ENCODE measurements at regions not wholly inside any gene's neighbourhood (a gene's known extent, or its start where the extent isn't known, plus 50 kb on each side); places are given as distances from the start of the nearest gene placed in this dataset.

GRCh38 chr2:176669398-176670174 lies 400.3 kb downstream of the MTX2 start:
- no peak for DNase-seq
- FAIRE-seq = no peak
- TF ChIP-seq, protein P1, sequence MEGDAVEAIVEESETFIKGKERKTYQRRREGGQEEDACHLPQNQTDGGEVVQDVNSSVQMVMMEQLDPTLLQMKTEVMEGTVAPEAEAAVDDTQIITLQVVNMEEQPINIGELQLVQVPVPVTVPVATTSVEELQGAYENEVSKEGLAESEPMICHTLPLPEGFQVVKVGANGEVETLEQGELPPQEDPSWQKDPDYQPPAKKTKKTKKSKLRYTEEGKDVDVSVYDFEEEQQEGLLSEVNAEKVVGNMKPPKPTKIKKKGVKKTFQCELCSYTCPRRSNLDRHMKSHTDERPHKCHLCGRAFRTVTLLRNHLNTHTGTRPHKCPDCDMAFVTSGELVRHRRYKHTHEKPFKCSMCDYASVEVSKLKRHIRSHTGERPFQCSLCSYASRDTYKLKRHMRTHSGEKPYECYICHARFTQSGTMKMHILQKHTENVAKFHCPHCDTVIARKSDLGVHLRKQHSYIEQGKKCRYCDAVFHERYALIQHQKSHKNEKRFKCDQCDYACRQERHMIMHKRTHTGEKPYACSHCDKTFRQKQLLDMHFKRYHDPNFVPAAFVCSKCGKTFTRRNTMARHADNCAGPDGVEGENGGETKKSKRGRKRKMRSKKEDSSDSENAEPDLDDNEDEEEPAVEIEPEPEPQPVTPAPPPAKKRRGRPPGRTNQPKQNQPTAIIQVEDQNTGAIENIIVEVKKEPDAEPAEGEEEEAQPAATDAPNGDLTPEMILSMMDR (IDR thresholded peaks at IDR 0.05; ENCODE audit: borderline replicate concordance, extremely low read depth, insufficient read depth) = no peak

GRCh38 chr2:176675271-176675949 lies 406.2 kb downstream of the MTX2 start:
- no peak for FAIRE-seq
- Histone ChIP-seq H3K9me3 (ENCODE audit: control insufficient read depth in 2 of 3, insufficient read depth in 1 of 3, low read length in 3 of 3) (no peaks in the 10 kb centered on the region), H3K27me3 (ENCODE audit: control insufficient read depth, insufficient read depth, low read length) (no peaks in the 10 kb centered on the region), H3K4me3 (ENCODE audit: low read length in 3 of 3) (no peak overlapping the region), H3K4me1 (ENCODE audit: control insufficient read depth in 2 of 3, insufficient read depth in 2 of 3, low read depth in 1 of 3, low read length in 3 of 3) (no peaks in the 10 kb centered on the region), H3K9ac (ENCODE audit: low read length in 3 of 3) (no peak overlapping the region), H3K36me3 (ENCODE audit: control insufficient read depth in 2 of 3, insufficient read depth in 3 of 3, low read length in 3 of 3) (no peaks in the 10 kb centered on the region), H3K27ac (ENCODE audit: low read depth in 2 of 2, low read length in 2 of 2) (no peak overlapping the region)
- TF ChIP-seq, protein P1 (IDR thresholded peaks at IDR 0.05; ENCODE audit: borderline replicate concordance, extremely low read depth, insufficient read depth) = no peak
- no peak for DNase-seq
- intact Hi-C loops (cut with DNase I) = no loop called here

More at GRCh38 chr2:176669398-176670174, 400.3 kb downstream of the MTX2 start:
- H3K36me3 ChIP-seq (ENCODE audit: control insufficient read depth in 2 of 3, insufficient read depth in 3 of 3, low read length in 3 of 3) = no peaks in the 10 kb centered on the region
- no peak overlapping the region for H3K9ac ChIP-seq (ENCODE audit: low read length in 3 of 3)
- no peaks in the 10 kb centered on the region for H3K27me3 ChIP-seq (ENCODE audit: control insufficient read depth, insufficient read depth, low read length)
- peaks cover 0 to 3% (median 2%) of the 10 kb centered on the region in 3 donors for H3K4me1 ChIP-seq (ENCODE audit: control insufficient read depth in 2 of 3, insufficient read depth in 2 of 3, low read depth in 1 of 3, low read length in 3 of 3)
- intact Hi-C loops (cut with DNase I) = loop anchor here (10.0 kb wide), 1 partner anchor 475 kb away; no protein-coding TSS in a partner anchor
- no peak overlapping the region for H3K27ac ChIP-seq (ENCODE audit: low read depth in 2 of 2, low read length in 2 of 2)
- no peak overlapping the region for H3K4me3 ChIP-seq (ENCODE audit: low read length in 3 of 3)
- no peaks in the 10 kb centered on the region for H3K9me3 ChIP-seq (ENCODE audit: control insufficient read depth in 2 of 3, insufficient read depth in 1 of 3, low read length in 3 of 3)

DNA sequence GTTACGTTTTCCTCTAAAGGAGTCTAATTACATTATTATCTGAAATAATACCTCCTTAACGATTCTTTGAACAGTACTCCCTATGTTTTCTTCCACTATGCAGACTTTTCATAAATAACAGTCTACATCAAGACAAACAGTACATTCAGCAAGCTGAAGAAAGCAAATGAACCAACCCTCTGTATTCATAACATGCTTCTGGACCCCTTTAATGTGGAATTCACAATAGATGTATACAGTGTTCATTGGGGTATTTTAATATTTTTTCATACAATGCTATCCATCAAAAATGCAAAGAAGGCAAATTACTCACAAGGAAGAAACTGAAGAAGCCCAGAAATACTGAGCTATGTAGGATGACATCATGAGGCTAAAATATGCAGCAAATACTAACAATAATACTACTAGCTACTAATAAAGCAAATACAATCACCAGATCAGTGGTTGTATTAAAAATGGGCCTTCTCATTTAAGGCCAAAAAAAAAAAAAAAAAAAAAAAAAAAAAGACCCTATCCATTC lies 408.6 kb downstream of the MTX2 start:
- intact Hi-C loops (cut with DNase I) = no loop called here
- Histone ChIP-seq H3K9ac (ENCODE audit: low read length in 3 of 3) (no peak overlapping the region), H3K27ac (ENCODE audit: low read depth in 2 of 2, low read length in 2 of 2) (no peak overlapping the region), H3K36me3 (ENCODE audit: control insufficient read depth in 2 of 3, insufficient read depth in 3 of 3, low read length in 3 of 3) (no peaks in the 10 kb centered on the region), H3K27me3 (ENCODE audit: control insufficient read depth, insufficient read depth, low read length) (no peaks in the 10 kb centered on the region), H3K9me3 (ENCODE audit: control insufficient read depth in 2 of 3, insufficient read depth in 1 of 3, low read length in 3 of 3) (no peaks in the 10 kb centered on the region), H3K4me1 (ENCODE audit: control insufficient read depth in 2 of 3, insufficient read depth in 2 of 3, low read depth in 1 of 3, low read length in 3 of 3) (no peaks in the 10 kb centered on the region), H3K4me3 (ENCODE audit: low read length in 3 of 3) (no peak overlapping the region)
- DNase-seq (no peak), FAIRE-seq (no peak)
- TF ChIP-seq, protein P1 (IDR thresholded peaks at IDR 0.05; ENCODE audit: borderline replicate concordance, extremely low read depth, insufficient read depth) = no peak
